BJ (cell line): ENCODE measurements at regions not wholly inside any gene's neighbourhood (a gene's known extent, or its start where the extent isn't known, plus 50 kb on each side); places are given as distances from the start of the nearest gene placed in this dataset.

Source experiments
- CTCF ChIA-PET: fragments of 350-600 bp; formaldehyde crosslinking; extraction: SDS; loops from one replicate; lab custom pipeline; 2021; ENCODE audit warnings: antibody characterized with exemption, inconsistent platforms; lab: Yijun Ruan, JAX
- POLR2A ChIA-PET: fragments of 300-600 bp; sonication (Branson Sonifier 250); formaldehyde crosslinking; extraction: SDS; loops from one replicate; lab custom pipeline; 2021; ENCODE audit warnings: antibody characterized with exemption; lab: Charles Lee
- DNase-seq: peaks from one replicate; pipeline ENCODE4 v3.0.0-alpha.2; 2011; ENCODE audit warnings: low read depth
- H3K27me3 ChIP-seq: 2 replicates; pipeline ENCODE4 v1.6.0; 2011; ENCODE audit warnings: low read length; ENCODE audit not compliant: control insufficient read depth, insufficient read depth
- H3K36me3 ChIP-seq: 2 replicates; pipeline ENCODE4 v1.5.1; 2011; ENCODE audit warnings: low read length; ENCODE audit not compliant: control insufficient read depth, insufficient read depth
- H3K4me3 ChIP-seq: 2 replicates; pipeline ENCODE4 v1.5.1; 2011; ENCODE audit warnings: low read depth, mild to moderate bottlenecking, control low read depth, low read length
- TF ChIP-seq, protein P1 (sequence below): IDR thresholded peaks from 2 replicates; pipeline ENCODE4 v1.5.1; 2011; ENCODE audit warnings: low read depth, mild to moderate bottlenecking, control low read depth, inconsistent platforms, low read length, moderate library complexity; ENCODE audit not compliant: insufficient read depth

DNA sequence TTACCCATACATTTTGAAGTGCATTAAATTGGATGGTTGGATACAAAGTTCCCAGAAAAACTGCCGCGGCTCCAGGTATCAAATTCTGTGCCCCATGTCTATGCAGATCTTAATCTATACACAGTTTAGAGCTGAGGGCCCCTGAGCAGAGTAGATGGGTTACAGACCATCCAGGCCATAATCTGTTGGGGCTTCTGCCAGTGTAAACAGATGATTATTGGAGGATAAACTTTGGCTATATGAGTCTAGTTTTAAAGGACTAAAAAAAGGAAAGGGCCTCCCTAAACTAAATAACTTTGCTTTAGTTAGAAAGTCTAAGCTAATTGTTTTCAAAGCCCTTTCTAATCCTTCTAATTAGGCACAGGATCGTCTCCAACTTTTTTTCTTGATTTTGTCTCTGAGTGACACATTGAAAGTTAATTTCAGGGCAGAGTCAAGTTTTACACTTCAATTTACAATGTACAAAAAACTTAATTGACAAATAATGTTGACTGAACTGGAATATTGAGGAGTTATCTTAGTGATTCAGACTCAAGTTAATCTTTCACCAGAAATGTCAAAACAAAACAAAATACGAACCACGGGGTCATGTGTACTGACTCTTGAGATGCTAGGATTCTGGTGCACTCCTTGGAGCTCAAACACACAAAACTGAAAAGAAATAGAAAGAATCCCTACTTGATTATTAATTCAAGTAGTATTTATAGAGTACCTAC is 133.9 kb upstream of the SCAF11 start:
- ChIA-PET POLR2A (interaction anchor here (0.5 kb wide), 1 partner anchor 8 kb away, joined by 3 read pairs; no protein-coding TSS in a partner anchor), CTCF (interaction anchor here (0.6 to 3.5 kb wide), 48 partner anchors 10 to 1265 kb away, joined by 3 to 20 read pairs (median 4); no protein-coding TSS in a partner anchor)
- no peak overlapping the region for H3K4me3 ChIP-seq
- DNase-seq, result no peak
- H3K27me3 ChIP-seq, result peaks cover 6% of the 10 kb centered on the region; the same call in 1 of the 2 replicates
- TF ChIP-seq, protein P1, sequence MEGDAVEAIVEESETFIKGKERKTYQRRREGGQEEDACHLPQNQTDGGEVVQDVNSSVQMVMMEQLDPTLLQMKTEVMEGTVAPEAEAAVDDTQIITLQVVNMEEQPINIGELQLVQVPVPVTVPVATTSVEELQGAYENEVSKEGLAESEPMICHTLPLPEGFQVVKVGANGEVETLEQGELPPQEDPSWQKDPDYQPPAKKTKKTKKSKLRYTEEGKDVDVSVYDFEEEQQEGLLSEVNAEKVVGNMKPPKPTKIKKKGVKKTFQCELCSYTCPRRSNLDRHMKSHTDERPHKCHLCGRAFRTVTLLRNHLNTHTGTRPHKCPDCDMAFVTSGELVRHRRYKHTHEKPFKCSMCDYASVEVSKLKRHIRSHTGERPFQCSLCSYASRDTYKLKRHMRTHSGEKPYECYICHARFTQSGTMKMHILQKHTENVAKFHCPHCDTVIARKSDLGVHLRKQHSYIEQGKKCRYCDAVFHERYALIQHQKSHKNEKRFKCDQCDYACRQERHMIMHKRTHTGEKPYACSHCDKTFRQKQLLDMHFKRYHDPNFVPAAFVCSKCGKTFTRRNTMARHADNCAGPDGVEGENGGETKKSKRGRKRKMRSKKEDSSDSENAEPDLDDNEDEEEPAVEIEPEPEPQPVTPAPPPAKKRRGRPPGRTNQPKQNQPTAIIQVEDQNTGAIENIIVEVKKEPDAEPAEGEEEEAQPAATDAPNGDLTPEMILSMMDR, result no peak
- no peaks in the 10 kb centered on the region for H3K36me3 ChIP-seq

DNA sequence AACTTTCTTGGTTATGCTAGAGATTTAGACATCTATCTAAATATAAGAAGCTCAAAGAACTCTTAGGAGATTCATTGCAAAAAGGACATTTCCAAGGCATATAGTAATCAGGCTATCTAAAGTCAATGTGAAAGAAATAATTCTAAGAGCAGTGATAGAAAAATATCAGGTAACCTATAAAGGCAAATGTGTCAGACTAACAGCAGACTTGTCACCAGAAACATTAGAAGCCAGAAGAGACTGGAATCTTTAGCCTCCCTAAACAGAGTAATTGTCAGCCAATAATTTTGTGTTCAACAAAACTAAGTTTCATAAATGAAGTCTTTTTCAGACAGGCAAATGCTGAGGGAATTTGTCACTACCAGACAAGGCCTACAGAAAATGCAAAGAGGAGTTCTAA is 122.0 kb upstream of the SCAF11 start:
- POLR2A ChIA-PET, result no interaction called here
- CTCF ChIA-PET, result no interaction called here
- DNase-seq, result no peak
- TF ChIP-seq, protein P1, result no peak
- H3K4me3 ChIP-seq, result no peak overlapping the region
- no peaks in the 10 kb centered on the region for H3K36me3 ChIP-seq
- peaks cover 1% of the 10 kb centered on the region; the same call in 1 of the 2 replicates for H3K27me3 ChIP-seq

GRCh38 chr12:46111715-46112114 is 121.3 kb upstream of the SCAF11 start:
- ChIA-PET CTCF (no interaction called here), POLR2A (no interaction called here)
- H3K27me3 ChIP-seq, result peaks cover 1% of the 10 kb centered on the region; the same call in 1 of the 2 replicates
- H3K4me3 ChIP-seq, result no peak overlapping the region
- DNase-seq, result no peak
- H3K36me3 ChIP-seq, result no peaks in the 10 kb centered on the region
- TF ChIP-seq, protein P1, result no peak

DNA sequence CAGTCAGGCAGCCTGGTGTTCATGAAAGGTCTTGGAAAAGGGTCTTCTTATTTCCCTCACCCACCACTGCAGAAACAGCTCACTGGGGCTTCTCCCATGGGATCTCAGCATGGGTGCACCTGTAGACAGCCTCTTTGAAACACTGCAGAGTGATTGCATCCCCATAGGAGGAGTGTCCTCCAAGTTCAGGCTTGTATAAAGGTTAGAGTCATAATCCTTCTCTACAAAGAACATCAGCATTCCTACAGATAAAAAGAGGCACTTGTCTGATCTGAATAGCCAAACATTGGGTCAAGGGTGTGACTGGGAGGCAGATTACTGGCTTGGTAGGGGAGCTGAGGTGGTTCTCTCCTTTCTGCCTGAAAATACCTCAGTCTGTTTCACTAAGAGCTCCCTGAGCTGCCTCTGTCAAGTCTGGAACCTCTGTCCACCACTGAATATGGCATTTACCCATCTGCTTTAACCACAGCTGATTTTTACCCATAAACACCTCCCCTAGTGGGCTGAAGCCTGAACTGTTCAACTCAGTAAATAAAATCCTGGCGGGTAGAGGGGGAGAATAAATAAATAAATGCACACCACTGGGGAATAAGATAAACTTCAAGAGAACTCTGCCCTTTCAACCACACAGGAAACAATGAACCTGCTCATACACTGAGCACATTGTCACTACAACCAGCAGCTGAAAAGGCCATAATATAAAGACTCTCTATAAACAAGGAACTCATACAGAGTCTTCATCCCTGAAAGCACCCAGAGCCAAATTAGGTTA is 120.7 kb upstream of the SCAF11 start:
- TF ChIP-seq, protein P1, result 0 out of 2 replicates have a peak, but pooled peaks have one; percentile 20
- POLR2A ChIA-PET, result no interaction called here
- CTCF ChIA-PET, result no interaction called here

DNA sequence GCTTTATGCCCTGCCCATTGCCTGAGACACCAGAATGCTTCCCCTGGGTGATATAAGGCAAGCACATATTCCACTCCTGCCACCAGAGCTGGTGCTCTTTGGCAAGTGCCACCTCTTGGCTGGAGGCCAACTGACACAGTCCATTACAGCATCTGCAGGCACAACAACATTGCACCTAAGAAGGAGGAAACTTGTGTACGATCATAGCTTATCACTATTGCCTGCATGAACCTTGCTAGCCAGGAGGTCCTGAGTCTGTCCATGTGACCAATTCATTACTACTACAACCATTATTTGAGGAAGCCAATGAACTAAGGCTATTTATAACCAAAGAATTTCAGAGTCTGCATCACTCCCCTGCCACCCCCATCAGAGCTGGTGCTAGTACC is 119.8 kb upstream of the SCAF11 start:
- CTCF ChIA-PET, result interaction anchor here (1.2 to 3.1 kb wide), 2 partner anchors 14 to 39 kb away, joined by 3 to 14 read pairs; no protein-coding TSS in a partner anchor
- DNase-seq, result no peak
- TF ChIP-seq, protein P1, result no peak
- Histone ChIP-seq H3K36me3 (no peaks in the 10 kb centered on the region), H3K4me3 (no peak overlapping the region), H3K27me3 (peaks cover 4% of the 10 kb centered on the region; the same call in 1 of the 2 replicates)
- POLR2A ChIA-PET, result no interaction called here

More for the DNA sequence above, 120.7 kb upstream of the SCAF11 start:
- DNase-seq, result no peak
- Histone ChIP-seq H3K27me3 (peaks cover 4% of the 10 kb centered on the region; the same call in 1 of the 2 replicates), H3K4me3 (no peak overlapping the region), H3K36me3 (no peaks in the 10 kb centered on the region)
